ENCODE measurements at regions not wholly inside any gene's neighbourhood (a gene's known extent, or its start where the extent isn't known, plus 50 kb on each side); places are given as distances from the start of the nearest gene placed in this dataset.

DNA sequence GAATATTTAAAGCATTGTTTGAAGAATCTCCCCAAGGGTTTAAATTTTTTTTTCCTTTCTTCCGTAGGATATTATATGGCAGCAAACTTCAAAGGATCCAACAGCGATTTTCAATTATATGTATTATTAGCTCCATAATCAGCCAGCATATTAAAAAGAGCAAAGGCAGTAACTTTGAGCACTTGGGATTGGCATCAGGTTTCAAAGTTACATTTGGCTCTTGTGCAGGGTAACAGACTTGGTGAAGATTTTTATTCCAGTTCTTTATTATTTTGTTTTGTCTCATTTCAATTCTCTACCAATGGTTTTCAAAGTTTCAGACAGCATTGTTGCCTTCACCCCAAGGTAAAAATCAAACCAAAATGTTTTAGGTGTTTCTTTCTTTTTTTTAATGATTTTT is 116.7 kb upstream of the ZNF366 start:
- no TSS peak for BruUV-seq (replicated peaks)
- no peak for TF ChIP-seq EZH2 (IDR thresholded peaks at IDR 0.05; ENCODE audit: borderline replicate concordance, low read depth, low read length, poor library complexity, severe bottlenecking)
- TF ChIP-seq, protein P1, sequence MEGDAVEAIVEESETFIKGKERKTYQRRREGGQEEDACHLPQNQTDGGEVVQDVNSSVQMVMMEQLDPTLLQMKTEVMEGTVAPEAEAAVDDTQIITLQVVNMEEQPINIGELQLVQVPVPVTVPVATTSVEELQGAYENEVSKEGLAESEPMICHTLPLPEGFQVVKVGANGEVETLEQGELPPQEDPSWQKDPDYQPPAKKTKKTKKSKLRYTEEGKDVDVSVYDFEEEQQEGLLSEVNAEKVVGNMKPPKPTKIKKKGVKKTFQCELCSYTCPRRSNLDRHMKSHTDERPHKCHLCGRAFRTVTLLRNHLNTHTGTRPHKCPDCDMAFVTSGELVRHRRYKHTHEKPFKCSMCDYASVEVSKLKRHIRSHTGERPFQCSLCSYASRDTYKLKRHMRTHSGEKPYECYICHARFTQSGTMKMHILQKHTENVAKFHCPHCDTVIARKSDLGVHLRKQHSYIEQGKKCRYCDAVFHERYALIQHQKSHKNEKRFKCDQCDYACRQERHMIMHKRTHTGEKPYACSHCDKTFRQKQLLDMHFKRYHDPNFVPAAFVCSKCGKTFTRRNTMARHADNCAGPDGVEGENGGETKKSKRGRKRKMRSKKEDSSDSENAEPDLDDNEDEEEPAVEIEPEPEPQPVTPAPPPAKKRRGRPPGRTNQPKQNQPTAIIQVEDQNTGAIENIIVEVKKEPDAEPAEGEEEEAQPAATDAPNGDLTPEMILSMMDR (conservative IDR thresholded peaks at IDR 0.05; ENCODE audit: low read depth, low read length) = no peak
- ChIA-PET CTCF (no interaction called here), POLR2A (ENCODE audit: low non-redundant PET) (interaction anchor here (0.6 kb wide), 1 partner anchor 15 kb away, joined by 5 read pairs; no protein-coding TSS in a partner anchor)
- intact Hi-C loops (cut with micrococcal nuclease; ENCODE audit: unreplicated experiment) = no loop called here
- H3K9me3 ChIP-seq (ENCODE audit: low read depth, low read length, poor library complexity, severe bottlenecking) = no peaks in the 10 kb centered on the region
- H3K27me3 ChIP-seq (replicated peaks; ENCODE audit: insufficient read depth, low read depth, low read length, poor library complexity) = no peaks in the 10 kb centered on the region
- no peak for DNase-seq (ENCODE audit: low spot score)
- no peak overlapping the region for H3K4me3 ChIP-seq (ENCODE audit: low read depth, low read length, poor library complexity, severe bottlenecking)
- no peak overlapping the region for H3K27ac ChIP-seq (ENCODE audit: low read depth, low read length, poor library complexity, severe bottlenecking)
- H3K36me3 ChIP-seq (ENCODE audit: insufficient read depth, low read length, poor library complexity, severe bottlenecking) = no peaks in the 10 kb centered on the region
- no peaks in the 10 kb centered on the region for H3K4me1 ChIP-seq (ENCODE audit: insufficient read depth, low read length, poor library complexity, severe bottlenecking)

DNA sequence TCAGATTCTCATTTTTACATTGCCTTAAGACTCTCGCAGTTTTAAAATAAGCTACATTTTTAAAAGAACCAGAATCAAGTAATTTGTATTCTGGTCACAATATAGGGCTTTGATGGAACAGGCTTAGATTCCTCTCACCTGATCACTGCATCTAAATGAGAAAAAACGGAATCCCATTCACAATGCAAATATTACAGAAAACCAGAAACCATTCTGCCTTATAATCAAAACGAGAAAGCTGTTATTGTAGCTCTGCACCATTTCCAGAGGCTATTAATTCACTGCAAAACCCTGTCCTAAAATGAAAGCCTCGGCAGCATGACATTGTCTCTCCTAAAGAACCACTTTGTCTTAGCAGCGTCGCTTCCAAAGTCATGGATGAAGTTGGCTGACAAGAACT is 116.1 kb upstream of the ZNF366 start:
- intact Hi-C loops (cut with micrococcal nuclease; ENCODE audit: unreplicated experiment) = no loop called here
- no peak overlapping the region for H3K27ac ChIP-seq (ENCODE audit: low read depth, low read length, poor library complexity, severe bottlenecking)
- no peaks in the 10 kb centered on the region for H3K27me3 ChIP-seq (replicated peaks; ENCODE audit: insufficient read depth, low read depth, low read length, poor library complexity)
- H3K9me3 ChIP-seq (ENCODE audit: low read depth, low read length, poor library complexity, severe bottlenecking) = no peaks in the 10 kb centered on the region
- POLR2A ChIA-PET (ENCODE audit: low non-redundant PET) = no interaction called here
- BruUV-seq (replicated peaks) = no TSS peak
- no peak overlapping the region for H3K4me3 ChIP-seq (ENCODE audit: low read depth, low read length, poor library complexity, severe bottlenecking)
- H3K4me1 ChIP-seq (ENCODE audit: insufficient read depth, low read length, poor library complexity, severe bottlenecking) = no peaks in the 10 kb centered on the region
- no peak for DNase-seq (ENCODE audit: low spot score)
- CTCF ChIA-PET = no interaction called here
- no peaks in the 10 kb centered on the region for H3K36me3 ChIP-seq (ENCODE audit: insufficient read depth, low read length, poor library complexity, severe bottlenecking)
- TF ChIP-seq EZH2 (IDR thresholded peaks at IDR 0.05; ENCODE audit: borderline replicate concordance, low read depth, low read length, poor library complexity, severe bottlenecking) = no peak
- TF ChIP-seq, protein P1 (conservative IDR thresholded peaks at IDR 0.05; ENCODE audit: low read depth, low read length) = no peak

GRCh38 chr5:72622170-72622760 is 115.1 kb upstream of the ZNF366 start:
- no peaks in the 10 kb centered on the region for H3K36me3 ChIP-seq (ENCODE audit: insufficient read depth, low read length, poor library complexity, severe bottlenecking)
- no peaks in the 10 kb centered on the region for H3K4me1 ChIP-seq (ENCODE audit: insufficient read depth, low read length, poor library complexity, severe bottlenecking)
- H3K4me3 ChIP-seq (ENCODE audit: low read depth, low read length, poor library complexity, severe bottlenecking) = no peak overlapping the region
- H3K27ac ChIP-seq (ENCODE audit: low read depth, low read length, poor library complexity, severe bottlenecking) = no peak overlapping the region
- POLR2A ChIA-PET (ENCODE audit: low non-redundant PET) = no interaction called here
- CTCF ChIA-PET = interaction anchor here (1.5 kb wide), 1 partner anchor 11 kb away, joined by 3 read pairs; no protein-coding TSS in a partner anchor
- no peaks in the 10 kb centered on the region for H3K9me3 ChIP-seq (ENCODE audit: low read depth, low read length, poor library complexity, severe bottlenecking)
- H3K27me3 ChIP-seq (replicated peaks; ENCODE audit: insufficient read depth, low read depth, low read length, poor library complexity) = no peaks in the 10 kb centered on the region
- TF ChIP-seq, protein P1 (conservative IDR thresholded peaks at IDR 0.05; ENCODE audit: low read depth, low read length) = no peak
- TF ChIP-seq EZH2 (IDR thresholded peaks at IDR 0.05; ENCODE audit: borderline replicate concordance, low read depth, low read length, poor library complexity, severe bottlenecking) = no peak
- BruUV-seq (replicated peaks) = no TSS peak
- DNase-seq (ENCODE audit: low spot score) = no peak
- intact Hi-C loops (cut with micrococcal nuclease; ENCODE audit: unreplicated experiment) = no loop called here
